ENCODE measurements at regions not wholly inside any gene's neighbourhood (a gene's known extent, or its start where the extent isn't known, plus 50 kb on each side); places are given as distances from the start of the nearest gene placed in this dataset.
"Not testable (repeated sequence)": the region's sequence is repeated elsewhere in the genome, so short reads cannot be mapped to it uniquely, and the experiment has no call there.

GRCh38 chr10:85043207-85043606, 714.8 kb downstream of the CCSER2 start:
- DNase-seq, result peak; percentile 31

DNA sequence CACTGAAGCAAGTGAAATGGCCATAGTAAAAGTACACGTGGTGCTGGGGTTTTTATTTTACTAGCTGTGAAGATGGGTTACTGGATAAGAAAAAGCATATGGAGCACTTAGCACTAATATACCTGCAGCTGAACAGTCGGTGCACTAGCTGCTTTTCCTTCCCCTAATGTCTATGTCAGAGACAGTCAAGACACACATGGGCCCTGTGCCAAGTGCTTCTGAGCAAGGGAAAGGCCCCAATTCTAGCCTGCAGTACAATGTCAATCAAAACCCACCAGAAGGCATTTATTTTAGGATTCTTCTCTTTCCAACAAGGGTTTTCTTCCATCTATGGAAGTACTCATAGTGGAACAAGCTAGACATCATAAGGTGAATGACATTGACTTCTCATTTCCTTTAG, 716.7 kb downstream of the CCSER2 start:
- DNase-seq, result peak; percentile 81

- DNase-seq, result no peak
These were observed 718.9 kb downstream of the CCSER2 start for GRCh38 chr10:85047170-85047834.

DNA sequence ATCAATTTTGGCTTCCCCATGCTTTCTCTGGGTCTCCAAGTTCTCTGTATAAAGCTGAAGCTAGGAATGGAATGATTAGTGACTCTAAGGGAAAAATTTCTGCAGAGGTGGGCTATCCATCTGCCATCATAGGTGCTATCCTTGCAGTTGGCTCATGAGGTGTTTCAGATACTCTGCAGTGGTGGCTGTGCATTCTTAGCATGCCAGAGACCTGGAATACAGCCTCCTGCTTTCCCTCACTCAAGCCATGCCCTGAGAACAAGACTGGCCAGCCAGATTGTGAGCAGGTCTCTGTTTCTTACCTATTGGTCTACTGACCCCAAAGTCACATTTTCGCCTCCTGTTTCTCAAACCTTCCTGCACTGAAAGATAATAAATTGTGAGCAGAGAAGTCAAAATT, 719.6 kb downstream of the CCSER2 start:
- DNase-seq, result no peak

DNA sequence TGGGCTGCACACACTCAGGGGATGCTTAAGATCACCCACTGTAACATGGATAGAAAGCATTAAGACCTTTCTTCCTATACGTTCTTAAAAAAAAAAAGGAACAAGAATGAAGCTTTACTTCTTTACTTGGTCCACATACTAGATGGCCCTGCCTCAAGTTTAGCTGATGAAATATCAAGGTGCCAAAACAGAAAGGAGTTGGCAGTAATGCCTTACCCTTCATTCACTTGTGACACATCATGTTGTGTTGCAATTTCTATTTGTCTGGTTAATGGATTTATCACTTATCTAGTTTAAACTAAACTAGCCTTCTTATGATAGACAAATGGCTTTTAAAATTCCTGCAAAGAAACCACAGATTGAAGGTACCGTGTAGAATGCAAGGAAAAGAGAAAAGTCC, 720.3 kb downstream of the CCSER2 start:
- DNase-seq, result no peak

GRCh38 chr10:85060944-85061343, 732.6 kb downstream of the CCSER2 start:
- DNase-seq, result no peak

DNA sequence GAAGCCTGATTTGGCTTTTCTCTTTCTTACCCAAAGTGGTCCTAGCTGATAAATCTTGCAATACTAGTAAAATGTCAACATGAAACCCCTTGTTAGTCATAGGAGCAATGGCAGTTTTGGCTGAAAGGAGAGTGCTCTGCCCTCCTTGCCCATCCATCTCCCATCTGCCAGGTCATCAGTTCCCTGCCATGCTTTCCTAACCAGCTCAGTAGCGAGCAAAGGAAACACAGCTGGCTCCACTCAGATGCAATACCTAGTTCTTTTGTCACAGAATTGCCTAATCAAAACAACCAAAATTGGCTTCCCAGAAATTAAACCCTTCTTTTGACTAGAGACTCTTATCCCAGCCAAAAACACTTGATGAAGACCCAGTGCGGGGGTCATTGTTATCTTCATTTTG, 733.0 kb downstream of the CCSER2 start:
- no peak for DNase-seq

DNA sequence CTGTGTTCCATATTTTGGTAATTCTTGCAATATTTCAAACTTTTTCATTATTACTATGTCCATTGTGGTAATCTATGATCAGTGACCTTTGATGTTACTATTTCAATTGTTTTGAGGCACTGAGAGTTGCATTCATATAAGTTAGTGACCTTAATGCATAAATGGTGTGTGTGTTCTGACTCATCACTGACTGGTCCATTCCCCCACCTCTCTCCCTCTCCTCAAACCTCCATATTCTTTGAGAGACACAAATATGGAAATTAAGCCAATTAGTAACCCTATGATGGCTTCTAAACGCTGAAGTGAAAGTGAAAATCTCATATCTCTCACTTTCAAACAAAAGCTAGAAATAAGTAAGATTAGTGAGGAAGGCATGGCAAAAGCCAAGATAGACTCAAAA, 739.6 kb downstream of the CCSER2 start:
- no peak for DNase-seq

GRCh38 chr10:85080934-85081333, 752.5 kb downstream of the CCSER2 start:
- no peak for DNase-seq

DNA sequence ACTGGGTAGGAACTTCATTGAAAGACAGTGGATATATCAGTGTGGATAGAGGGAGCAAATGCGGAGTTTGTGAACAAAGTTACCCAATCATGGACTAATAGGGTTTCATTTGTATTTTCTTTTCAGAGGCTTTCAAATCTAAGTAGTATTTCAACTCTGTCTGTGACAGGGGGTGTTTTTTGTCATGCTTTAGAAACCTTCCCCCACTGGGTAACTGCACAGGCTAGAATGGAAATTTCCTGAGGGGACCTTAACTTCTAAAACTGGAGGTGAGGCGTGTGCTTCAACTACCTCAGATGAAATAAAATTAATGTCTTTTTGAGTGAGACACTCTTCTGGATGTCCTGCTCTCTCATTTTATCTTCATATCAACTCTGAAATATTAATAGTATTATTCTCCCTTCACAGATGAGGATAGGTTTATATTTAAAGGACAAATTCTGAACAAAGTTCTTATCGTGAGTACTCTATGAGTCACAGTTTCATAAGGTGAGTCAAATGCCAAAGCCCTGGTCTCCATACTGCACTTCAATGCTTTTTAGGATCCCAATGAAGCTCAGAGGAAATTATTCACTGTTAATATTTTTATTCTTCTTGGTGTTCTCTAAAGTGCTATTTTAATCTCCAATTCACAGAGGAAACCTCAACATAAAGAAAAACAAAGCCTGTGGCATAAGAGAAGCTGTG, 770.6 kb downstream of the CCSER2 start:
- no peak for DNase-seq

- DNase-seq, result no peak
These were observed 772.1 kb downstream of the CCSER2 start for GRCh38 chr10:85100495-85100894.

DNA sequence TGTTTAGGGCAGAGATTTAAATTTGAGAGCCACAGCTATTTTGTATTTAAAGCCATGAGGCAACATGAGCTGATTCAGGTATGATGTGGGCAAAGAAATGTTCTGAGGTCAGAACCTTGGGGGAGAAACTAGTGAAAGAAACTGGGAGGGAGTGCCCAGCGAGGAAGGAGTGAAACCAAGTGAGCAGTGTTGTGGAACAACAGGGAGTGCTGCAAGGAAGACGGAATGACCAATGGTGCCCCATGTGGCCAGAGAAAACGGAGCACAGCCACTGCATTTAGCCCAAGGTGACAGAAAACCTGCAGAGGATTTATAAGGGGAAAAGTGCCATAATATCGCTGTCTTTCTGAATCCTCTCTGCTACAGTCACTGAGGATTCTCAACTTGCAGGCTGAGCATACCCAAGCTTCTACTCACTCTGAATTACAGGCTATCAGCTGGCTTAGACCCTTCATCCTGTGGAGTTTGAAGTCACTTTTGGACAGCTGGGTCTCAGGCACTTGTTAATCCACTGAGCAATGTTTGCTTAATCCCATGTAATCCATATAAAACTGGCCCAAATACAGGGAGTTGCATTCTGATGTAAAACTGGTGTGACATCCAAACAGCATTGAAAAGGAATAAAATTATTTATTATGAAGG, 777.3 kb downstream of the CCSER2 start:
- no peak for DNase-seq

DNA sequence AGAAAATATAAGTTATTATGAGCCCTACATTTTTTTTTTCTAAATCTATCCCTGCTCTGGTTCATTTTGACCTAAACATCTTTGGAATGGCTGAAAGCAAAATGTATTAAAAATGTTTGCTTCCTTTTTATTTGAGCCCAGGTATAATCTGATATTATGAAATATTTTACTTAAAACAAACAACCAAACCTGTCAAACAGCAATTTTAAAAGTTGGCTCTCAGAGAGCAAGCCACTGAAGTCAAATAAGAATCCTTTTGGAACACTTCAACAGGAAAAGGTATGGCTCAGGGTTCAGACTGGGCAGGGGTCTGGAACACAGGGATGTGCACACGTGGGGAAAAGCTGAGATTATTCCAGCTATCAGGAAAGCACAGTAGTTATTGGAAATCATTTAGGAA, 782.9 kb downstream of the CCSER2 start:
- no peak for DNase-seq

- DNase-seq, result peak; percentile 4
These were observed 796.2 kb downstream of the CCSER2 start for GRCh38 chr10:85124603-85125051.

- DNase-seq, result no peak
These were observed 808.9 kb downstream of the CCSER2 start for GRCh38 chr10:85137253-85137652.

GRCh38 chr10:85138046-85138445, 809.7 kb downstream of the CCSER2 start:
- no peak for DNase-seq

DNA sequence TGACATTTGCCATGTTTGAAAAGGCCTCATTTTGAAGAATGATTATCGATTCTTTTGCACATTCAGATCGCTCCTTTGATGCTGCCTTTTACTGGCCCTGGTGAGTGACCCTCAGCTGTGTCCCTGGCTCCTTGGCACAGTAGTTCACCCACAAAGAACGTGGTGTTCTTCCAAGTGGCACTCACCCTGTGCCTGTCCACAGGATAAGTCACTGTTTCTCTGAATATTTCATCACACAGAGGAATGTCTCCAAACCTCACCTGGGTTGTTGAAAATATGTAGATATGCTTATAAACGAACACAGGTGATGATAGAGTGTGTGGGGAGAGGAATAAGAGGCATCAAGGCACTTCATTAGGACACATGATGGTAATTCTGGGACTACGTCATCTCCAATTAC, 810.7 kb downstream of the CCSER2 start:
- no peak for DNase-seq

- DNase-seq, result not testable (repeated sequence)
These were observed 813.1 kb downstream of the CCSER2 start for GRCh38 chr10:85141520-85141919.

DNA sequence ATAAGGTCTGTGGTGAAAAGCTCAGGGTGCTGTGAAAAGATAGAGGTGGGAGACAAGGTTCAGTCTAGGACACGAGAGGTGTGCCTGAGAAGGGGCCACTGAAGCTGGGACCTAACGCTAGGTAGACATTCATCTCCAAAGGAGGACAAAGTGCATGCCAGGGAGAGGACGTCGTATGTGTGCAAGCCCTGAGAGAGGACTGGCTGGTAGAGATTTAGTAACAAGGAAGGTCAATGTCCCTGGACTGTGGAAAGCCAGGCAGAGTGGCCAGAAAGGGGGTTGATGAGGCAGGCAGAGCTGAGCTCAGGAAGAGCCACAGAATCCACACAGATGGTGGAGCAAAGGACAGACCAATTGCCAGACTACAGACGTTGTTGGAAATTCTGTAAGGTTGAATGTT, 817.6 kb downstream of the CCSER2 start:
- no peak for DNase-seq

GRCh38 chr10:85147346-85148250, 819.2 kb downstream of the CCSER2 start:
- no peak for DNase-seq

DNA sequence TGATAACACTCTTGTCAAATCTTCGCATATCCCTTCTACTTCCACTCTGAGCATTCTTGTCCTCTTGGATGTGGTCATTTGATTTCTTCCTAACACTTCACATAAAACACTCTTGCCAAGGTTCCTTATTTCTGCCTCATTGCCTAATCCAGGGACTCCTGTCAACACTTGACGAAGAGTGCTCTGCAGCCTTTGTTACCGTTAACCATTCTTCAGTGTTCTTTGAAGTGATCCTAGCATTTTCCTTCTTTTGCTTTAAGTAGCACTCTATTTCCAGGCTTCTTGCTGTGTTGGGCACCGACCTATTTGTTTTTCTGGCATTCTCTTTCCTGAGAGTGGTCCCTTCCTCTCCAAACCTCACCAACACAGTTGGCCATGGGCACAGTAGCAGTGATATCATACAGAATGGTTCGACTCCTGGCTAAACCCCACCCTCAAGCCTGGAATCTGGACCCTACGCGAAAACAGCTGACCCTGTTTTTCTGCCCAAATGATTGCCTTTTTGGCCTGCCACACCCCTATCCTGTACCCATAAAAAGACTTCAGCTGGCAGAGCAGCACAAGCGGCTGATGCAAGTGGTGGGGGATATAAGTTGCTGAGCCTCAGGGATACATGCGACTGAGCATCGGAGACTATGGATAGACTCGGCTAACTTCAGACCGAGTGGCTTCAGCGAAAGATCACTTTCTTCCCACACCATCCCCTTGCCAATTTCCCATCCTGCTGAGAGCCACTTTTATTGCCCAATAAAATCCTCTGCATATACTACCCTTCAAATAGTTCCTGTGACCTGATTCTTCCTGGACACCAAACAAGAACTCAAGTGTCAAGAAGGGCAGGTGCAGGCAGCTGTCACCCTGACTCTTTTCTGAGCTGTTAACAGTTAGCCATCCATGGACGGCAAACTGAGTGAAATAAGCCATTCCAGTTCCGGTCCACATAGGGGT, 820.6 kb downstream of the CCSER2 start:
- DNase-seq, result no peak

DNA sequence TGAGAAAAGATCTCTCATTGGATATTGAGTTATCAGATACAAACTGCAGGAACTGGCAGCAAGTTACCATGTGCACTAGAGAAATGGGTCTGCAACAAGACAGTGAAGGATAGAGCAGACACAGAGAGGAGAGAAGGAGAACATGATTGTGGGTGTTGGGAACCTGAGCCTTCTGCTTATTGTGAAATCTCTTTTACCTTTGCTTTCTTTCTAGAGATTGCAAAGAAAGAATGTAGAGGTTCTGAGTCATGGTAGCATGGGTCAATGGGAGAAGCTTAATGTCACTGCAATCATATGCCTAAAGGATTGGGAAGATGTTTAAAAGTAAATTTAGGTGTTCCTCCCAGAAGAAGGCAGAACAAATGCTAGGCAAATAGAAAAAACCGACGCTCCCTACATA, 821.4 kb downstream of the CCSER2 start:
- DNase-seq, result no peak

All from NCI-H2171 treated with DMSO at 0.1 percent for 48 hours (cell line).